GM18511 (cell line): ENCODE measurements at regions not wholly inside any gene's neighbourhood (a gene's known extent, or its start where the extent isn't known, plus 50 kb on each side); places are given as distances from the start of the nearest gene placed in this dataset.
"Not testable (repeated sequence)": the region's sequence is repeated elsewhere in the genome, so short reads cannot be mapped to it uniquely, and the experiment has no call there.

Source experiments
- ATAC-seq: cut with Tn5 transposase; IDR thresholded peaks from one replicate; pipeline ENCODE4 v1.9.1; 2021; ENCODE audit warnings: mild to moderate bottlenecking, moderate library complexity; ENCODE audit not compliant: unreplicated experiment

DNA sequence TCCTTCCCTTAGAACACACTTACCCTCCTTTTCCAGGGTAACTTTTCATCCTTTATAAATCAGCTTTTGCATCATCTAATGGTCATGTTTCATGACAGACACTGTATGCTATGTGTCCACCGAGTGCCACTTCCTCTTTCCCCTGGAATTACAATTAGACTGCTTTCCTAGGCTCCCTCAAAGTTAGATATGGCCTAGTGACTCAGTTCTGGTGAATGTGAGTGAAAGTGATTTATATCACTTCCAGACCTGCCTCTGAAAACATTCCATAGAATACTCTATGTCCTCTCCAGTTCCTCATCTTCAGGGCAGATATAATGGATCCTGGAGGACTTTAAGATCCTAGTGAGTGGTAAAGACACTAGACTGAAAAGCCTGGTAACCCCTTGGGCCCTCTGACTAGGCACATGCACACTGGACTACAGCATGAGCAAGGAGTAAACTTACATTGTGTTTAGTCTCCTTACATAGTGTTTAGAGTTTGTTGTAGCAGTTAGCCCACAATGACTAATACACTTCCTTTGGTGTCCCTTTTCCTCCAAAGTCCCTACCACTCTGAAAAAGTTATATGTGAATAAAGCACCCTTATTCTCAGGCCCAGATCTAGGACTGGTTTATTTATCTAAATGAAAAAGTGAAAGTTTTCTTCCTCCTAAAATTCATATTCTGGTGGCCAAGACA is 59.3 kb downstream of the GPR88 start:
- no peak for ATAC-seq

DNA sequence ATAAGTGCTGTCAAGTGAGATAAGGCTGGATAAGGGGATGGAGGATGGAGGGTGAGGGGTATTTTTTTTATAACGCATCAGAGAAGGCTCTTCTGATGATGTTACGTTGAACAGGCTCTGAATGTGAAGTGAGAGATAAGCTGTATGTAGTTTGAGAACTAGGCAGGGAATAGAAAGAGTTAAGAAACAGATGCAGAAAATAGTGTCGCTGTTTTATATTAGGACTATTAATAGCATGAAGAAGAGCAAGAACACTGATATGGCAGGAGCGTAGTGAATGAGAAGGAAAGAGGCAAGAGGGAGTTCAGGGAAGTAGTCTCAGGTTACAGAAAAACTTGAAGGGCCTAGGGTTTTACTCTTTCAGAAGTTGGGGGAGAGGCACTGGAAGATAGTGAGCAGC is 59.8 kb downstream of the GPR88 start:
- no peak for ATAC-seq

DNA sequence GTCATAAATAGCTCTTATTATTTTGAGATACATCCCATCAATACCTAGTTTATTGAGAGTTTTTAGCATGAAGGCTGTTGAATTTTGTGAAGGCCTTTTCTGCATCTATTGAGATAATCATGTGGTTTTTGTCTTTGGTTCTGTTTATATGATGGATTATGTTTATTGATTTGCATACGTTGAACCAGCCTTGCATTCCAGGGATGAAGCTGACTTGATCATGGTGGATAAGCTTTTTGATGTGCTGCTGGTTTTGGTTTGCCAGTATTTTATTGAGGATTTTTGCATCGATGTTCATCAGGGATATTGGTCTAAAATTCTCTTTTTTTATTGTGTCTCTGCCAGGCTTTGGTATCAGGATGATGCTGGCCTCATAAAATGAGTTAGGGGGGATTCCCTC is 62.4 kb downstream of the GPR88 start:
- ATAC-seq, result not testable (repeated sequence)

DNA sequence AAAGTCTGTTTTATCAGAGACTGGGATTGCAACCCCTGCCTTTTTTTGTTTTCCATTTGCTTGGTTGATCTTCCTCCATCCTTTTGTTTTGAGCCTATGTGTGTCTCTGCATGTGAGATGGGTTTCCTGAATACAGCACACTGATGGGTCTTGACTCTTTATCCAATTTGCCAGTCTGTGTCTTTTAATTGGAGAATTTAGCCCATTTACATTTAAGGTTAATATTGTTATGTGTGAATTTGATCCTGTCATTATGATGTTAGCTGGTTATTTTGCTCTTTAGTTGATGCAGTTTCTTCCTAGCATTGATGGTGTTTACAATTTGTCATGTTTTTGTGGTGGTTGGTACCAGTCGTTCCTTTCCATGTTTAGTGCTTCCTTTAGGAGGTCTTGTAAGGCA is 64.1 kb downstream of the GPR88 start:
- not testable (repeated sequence) for ATAC-seq

DNA sequence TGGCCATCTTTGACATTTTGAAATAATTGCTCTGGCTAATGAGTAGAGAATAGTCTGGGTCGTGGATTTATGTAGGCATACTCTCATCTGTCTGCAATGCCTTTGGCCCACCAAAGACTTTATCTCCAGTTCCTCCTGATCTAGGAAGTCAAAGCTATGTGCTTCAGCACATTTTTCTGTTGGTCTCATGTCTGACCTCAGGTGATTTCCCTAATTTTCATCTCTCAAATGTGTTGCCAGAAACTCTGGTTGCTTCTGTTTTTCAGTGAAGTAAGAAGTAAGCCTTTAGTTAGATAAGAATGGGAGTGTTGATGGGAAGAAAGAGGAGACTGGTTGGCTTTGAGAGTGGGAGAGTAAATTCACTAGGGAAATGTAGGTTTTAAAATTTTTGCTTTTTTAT is 66.4 kb downstream of the GPR88 start:
- ATAC-seq, result no peak

DNA sequence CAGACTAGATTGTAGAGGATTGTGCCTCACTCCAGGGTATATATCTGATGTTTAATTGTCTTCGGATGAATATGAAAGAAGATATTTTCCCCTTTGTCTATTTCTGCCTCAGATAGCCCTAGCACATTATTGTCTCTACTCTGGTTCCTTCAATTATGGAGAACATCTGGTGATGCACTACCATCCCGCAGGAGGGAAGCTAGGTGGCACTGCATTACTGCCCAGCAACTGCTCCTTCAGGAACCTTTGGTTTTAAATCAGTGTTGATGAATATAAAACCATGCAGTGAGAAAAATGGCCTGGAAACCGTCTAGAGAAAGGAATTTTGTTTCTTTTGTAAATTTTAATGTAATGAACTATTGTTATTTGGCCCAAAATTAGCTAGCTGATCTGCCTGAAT is 68.5 kb downstream of the GPR88 start:
- no peak for ATAC-seq

DNA sequence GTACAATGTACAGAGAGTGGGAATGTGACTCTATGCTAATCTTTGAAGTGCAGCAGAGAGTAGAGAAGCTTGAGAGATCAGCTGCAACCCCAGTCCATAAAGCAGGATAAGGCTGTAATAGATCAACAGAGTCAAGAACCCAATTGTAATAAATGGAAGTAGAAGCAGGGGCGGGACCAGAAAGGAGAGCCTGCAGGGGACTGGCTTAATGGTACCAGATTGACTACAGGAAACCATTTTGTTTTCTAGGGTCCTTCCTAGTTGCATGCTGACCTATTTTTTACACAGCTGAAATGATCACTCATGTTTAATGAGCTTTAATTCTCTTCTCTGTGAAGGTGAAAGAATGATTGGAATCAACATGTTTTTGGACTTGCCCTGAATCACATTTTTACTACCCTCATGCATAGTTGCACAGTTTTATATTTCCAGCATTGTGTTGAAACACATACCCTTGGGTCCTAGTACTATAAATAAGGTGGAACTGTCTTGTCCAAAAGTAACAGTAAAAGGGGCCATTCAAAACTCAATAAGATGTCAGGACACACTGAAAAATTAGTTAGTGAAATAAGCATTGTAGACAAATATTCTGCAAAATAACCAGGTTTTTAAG is 69.8 kb downstream of the GPR88 start:
- ATAC-seq, result no peak

DNA sequence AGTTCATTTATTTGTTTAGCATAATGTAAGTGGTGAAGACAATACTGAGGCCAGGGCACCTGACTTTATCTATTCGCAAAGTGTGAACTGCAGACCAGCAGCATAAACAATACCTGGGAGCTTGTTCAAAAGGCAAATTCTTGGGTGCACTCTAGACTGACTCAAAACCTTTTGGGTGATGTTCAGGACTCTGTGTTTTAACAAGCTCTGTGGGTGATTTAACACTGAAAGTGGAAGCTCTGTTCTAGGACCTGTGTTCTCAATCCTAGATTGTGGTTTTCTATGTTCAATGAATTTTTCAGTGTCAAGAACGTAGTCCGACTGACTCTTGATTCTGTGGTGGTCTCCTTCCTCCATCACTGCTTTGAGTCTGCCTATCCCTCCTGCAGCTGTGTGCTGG is 71.9 kb downstream of the GPR88 start:
- no peak for ATAC-seq

DNA sequence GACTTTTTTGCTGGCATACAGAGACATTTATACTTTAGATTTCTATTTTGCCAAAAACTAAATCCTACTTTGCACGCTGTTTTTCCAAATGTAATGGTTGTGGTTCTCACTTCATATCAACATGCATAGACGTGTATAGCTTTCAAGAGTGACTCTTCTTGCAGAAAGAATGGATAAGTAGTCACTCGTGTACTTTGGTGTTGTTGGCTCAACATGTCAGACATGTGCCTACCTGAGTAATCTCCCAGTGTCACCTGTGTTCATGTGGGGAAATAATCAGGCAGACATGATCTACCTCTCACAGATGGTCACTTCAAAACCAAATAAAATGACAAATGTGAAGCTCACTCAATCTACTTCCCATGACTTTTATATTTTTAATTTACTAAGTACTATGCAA is 73.1 kb downstream of the GPR88 start:
- ATAC-seq, result no peak

DNA sequence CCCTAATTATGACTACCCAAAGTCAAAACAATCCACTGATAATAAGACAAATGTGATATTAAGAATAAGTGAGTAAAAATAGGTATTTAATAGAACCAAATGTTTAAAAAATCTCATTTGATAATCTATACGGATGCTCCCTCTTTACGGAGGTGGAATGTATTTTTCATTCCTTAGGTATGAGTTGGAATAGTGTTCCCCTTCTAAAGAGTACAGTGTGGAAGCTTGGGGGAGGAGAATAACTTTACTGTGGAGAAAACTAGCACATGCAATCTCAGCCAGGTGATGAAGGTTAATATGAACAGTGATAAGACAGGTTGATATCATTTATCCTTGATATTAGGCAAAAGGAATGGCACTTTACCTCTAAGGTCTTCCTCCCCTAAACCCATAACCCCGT is 74.6 kb downstream of the GPR88 start:
- ATAC-seq, result no peak

DNA sequence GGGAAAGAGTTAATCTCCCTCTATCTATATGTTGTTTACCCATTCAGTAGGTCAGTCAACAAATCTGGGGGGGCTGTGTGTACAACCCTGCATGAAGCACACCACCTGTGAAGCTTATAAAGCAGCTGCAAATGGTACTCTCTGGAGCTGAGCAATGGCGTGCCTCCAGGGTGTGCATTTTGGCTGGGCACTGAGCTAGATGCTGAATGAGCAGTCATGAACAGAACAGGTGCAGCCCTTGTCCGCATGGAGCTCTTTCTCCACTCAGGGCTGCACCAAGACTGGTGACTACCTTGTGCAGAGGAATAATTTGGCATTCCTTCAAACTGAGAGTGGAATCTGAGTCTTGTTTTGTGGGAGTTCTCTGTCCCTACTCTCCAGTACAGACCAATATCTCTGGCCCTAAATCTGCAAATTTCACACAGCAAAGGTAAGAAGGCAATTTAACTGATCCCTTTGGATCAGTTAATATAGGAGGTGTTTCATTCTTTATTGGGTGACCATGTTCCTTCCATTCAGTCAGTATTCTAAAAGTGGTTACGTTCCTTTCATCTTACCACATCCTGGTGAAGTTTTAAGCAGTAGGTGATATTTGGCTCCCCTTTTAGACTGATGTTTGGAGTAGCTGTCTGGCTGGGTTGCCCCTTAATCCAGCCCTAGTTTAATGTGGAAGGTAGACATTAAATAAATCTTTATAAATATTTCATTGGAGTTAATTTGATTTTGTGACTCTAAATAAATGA is 76.0 kb downstream of the GPR88 start:
- ATAC-seq, result no peak

DNA sequence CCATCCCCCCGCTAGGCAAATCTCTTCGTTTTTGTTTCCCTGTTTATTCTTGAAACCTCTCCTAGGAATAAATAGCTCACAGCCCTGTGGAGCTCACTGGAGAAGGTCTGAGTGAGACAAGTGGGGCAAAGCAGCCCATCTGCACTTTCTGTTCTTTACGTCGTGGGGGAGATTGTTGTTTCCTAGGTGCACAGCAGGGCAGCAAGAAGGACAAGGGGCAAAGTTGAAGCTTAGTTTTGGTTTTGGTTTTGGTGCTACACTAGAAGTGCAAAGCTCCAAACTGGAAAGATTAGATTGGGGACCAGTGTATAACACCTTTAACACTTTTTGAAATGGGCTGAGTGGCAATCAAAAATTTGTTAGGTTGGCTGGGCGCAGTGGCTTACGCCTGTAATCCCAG is 76.6 kb downstream of the GPR88 start:
- no peak for ATAC-seq

DNA sequence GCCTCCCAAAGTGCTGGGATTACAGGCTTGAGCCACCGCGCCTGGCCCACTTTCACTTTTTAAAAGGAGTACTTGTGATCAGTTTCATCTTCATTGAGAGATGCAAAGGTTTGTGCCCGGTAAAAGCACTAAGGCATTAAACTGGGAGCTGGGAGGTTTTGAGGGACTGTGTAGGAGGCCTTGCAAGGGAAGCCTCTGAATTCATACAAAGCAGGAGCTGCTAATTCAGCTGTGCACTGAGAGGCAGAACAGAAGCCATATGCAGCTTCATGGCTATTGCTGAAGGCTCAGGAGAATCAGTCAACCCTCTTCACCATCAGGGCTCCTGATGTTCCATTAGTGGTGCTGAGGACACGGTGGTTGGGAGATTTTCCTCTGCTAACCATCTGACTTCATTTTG is 77.7 kb downstream of the GPR88 start:
- ATAC-seq, result no peak

DNA sequence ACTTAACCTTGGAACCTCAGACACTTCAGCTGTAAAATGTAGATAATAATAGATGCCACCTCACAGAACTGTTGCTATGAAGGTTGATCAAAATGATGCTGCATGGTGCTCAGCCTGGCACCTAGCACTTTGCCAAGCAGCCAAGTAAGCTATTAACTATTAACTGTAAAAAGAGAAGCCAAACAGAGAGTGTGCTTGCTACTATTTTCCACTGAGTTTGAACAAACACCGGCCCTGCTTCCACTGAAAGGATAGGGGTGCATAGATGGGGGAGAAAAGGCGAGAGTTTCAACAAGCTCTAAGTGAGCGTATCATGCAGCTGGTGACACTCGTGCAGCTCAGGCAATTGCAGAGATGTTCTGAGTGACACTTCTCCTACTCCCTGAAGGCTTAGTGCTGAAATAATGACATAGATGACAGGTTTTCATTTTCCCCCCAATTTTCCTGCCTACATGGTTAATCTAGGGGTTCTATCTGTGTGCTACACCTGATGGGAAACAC is 78.2 kb downstream of the GPR88 start:
- ATAC-seq, result no peak

DNA sequence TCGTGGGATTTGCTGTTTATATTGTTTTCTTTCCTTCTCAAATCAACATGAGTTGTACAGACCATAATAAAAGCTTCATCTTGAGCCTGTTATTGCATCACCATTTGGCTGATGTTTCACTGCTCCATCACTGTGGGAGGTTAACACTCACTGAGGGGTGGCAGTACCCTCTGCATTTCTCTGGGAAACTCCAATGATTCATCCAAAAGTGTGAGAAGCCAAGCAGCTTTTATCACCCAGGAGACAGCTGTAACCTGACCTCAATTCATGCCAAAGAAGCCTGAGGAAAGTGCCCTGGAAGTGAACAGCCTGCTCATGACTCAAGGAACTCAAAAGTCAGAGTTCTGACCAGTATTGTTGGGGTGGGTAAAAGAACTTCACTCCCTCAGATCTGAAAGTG is 84.1 kb downstream of the GPR88 start:
- no peak for ATAC-seq

DNA sequence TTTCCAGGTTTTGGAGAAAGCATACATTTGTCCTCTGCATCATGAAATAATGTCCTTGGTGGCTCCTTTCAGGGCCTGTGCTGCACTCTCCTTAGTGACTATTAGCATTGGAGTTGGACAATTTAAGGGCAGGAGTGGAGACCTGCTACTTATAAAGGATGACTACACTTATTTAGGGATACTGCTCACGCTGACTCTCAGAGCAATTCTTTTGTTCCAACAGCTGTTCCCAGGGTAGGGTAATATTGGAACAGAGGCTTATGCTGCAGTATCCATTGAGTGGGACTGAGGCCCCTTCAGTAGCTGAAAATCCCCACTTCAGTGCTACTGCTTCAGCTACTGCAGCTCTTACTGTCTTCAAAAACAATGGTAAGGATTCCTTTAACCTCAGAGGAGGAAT is 84.6 kb downstream of the GPR88 start:
- ATAC-seq, result no peak

DNA sequence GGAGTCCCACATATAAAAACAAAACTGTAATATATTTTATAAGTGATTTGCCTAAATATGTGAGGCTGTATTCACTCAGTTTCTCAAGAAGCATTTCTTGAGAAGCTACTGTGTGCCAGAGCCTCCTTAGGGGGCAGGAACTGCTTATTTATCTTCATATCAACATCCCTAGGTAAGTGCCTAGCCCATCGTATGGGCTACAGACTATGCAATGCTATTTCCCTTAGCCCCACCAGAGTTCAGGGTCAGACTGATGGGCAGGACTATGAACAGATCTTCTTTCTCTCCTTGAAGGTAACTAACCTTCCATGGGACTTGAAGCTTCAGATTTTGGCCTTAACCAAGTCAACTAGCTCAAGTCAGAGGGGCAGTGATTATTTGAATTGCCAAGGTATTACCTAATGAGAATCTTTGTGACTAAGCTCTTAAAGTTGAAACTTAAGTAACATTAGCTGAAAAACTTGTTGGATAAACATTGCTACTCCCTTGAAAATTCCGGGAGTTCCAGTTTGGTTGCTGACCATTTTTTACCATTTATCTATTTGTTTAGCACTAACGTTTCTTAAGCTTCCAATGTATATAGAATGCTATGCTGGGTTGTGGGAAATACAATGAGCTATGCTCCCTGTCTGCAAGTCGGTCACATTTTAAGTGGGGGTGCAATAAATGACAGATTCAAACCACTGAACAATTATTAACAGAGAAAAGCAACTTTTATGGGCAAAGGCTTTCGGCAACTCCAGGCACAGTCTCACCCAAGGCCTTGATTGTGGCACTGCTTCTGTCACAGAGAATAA is 85.2 kb downstream of the GPR88 start:
- no peak for ATAC-seq

DNA sequence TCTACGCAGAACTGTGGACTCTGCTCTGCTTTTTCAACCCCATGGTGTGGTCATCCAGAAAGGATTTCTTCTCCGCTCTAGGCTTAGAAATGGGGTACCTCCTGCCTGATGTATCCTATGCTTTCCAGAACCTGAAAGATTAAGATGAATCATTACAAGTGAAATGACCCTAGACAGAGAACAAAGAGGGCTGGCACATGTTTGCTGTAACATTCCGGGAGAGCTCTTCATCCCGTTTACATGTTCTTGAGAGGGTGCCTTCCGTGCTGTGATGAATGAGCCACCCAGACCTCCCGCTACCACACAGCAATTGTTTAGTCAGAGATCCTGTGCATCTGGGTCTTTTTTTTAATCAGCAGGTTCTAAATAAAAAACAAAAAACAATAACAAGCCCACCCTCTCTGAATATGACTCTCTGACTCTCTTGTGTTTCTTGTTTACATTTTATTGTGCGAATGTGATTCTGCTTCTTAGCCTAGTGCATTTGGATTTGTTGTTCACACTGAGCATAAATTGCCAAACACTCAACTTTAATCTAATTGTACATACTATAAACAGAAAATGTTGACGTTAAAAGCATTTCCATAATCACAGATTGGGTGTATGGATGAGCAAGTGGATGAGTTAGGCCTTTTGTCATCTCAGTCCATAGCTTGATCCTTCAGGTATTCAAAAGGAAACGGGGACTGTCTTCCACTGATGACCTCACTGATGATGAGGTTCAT is 87.1 kb downstream of the GPR88 start:
- ATAC-seq, result no peak

DNA sequence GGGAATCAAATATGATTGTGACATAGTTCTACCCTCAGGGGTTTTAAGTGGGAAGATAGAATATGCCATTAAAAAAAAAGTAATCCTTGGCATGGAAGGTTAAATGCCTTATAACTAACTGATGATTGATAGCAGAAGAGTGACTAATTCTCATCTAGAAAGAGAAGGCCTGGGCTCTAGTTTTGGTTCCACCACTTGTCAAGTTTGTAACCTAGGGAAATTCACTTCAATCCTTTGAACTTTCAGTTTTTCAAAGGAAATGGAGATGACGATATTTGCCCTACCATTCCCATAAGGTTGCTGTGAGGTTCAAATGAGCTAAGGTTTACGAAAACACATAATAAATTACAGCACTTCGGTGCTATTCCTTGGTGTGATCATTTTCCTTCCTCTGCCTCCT is 88.5 kb downstream of the GPR88 start:
- peak; percentile 70 for ATAC-seq

DNA sequence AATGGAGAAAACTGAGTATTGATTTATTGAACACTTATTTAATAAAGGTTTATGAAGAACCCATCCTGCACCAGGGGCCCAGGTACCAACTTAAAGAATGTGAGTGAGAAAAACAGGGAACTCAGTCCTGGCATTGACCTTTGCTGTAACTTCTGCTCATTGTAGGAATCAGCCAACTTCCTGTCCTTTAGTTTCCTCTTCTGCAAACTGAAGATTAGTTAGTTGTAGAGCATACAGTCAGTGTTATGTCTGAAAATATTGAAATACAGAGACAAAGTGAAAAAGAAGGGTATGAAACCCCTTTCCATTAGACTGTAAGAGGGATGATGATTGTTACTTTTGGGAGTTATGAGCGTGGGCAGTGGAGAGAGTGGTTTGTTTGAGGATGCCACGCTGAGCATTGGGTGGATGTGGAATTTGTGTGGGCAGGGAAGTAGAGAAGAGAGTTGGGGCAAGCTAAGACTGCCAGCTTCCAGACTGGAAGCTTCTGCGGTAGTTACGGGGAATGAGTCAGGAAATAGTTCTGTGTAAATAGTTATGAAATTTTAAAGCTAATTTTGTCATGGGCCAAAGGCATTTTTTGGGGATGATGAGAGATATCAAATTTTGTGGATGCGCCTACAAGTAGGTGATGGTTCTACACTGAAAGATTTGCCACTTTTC is 89.2 kb downstream of the GPR88 start:
- no peak for ATAC-seq
